Muscle layer of duodenum (tissue), 2 donors: ENCODE measurements at regions not wholly inside any gene's neighbourhood (a gene's known extent, or its start where the extent isn't known, plus 50 kb on each side); places are given as distances from the start of the nearest gene placed in this dataset.

ENCODE experiments used
- H3K27ac ChIP-seq: one replicate; pipeline ENCODE4 v1.7.0; 2013; ENCODE audit warnings: mild to moderate bottlenecking, low read length
- H3K27me3 ChIP-seq: one replicate; pipeline ENCODE4 v1.7.0; 2013; ENCODE audit warnings: low read depth, mild to moderate bottlenecking, control low read depth, low read length
- H3K36me3 ChIP-seq, 2 donors: one replicate each; pipeline ENCODE4 v1.7.0; 2013; ENCODE audit warnings: low read length in 2 of 2, control low read depth in 1 of 2, mild to moderate bottlenecking in 1 of 2; ENCODE audit not compliant: insufficient read depth in 2 of 2, control insufficient read depth in 1 of 2
- H3K4me1 ChIP-seq, 2 donors: one replicate each; pipeline ENCODE4 v1.7.0; 2013; ENCODE audit warnings: low read length in 2 of 2, mild to moderate bottlenecking in 2 of 2, control low read depth in 1 of 2, moderate library complexity in 1 of 2; ENCODE audit not compliant: insufficient read depth in 2 of 2, control insufficient read depth in 1 of 2
- H3K4me3 ChIP-seq, 2 donors: one replicate each; pipeline ENCODE4 v1.7.0; 2013; ENCODE audit warnings: low read length in 2 of 2, low read depth in 1 of 2, mild to moderate bottlenecking in 1 of 2
- H3K9me3 ChIP-seq, 2 donors: one replicate each; pipeline ENCODE4 v1.7.0; 2013; ENCODE audit warnings: low read length in 2 of 2, control low read depth in 1 of 2, mild to moderate bottlenecking in 1 of 2; ENCODE audit not compliant: control insufficient read depth in 1 of 2
- donor health status: healthy.

DNA sequence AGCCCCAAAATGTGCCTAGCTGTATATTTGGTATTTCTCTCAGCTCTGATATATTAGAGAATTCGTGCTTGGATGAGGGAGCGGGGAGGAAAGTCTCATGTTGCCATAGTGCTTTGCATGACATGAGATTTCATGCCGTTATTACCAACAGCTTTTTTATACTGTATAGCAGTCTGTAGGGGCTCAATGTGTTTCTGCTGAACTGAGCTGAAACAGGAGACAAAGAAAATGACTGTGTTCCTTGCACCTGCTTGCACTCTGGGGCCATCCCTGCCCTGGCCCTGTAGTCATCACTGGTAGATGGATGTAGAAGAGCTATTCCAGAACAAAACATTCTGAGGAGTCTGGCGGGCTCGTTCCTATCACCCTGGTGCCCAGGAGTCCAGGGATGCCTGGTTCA, 128.0 kb upstream of the SASH1 start:
- Histone ChIP-seq H3K4me1 (peaks cover 0 to 8% of the 10 kb centered on the region in 2 donors), H3K9me3 (no peaks in the 10 kb centered on the region), H3K4me3 (no peak overlapping the region), H3K27ac (no peak overlapping the region), H3K27me3 (no peaks in the 10 kb centered on the region), H3K36me3 (no peaks in the 10 kb centered on the region)

DNA sequence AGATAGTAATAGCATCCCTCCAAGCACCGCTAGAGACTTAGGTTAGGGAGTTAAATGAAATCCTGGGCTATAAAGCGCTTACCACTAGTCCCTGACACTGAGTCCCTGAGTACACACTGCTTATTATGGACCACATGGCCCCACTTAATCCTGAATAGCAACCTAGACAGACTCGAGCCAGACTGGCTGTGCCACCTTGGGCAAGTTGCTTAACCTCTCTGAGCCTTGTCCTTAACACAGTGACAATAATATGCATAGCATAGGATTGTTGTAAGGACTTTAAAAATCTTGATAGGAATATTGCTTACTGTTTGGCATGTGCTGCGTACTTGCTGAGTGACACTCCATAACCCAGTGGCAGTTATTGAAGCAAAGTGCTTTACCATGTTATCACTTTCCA, 125.6 kb upstream of the SASH1 start:
- H3K9me3 ChIP-seq = no peaks in the 10 kb centered on the region
- no peaks in the 10 kb centered on the region for H3K36me3 ChIP-seq
- H3K27me3 ChIP-seq = no peaks in the 10 kb centered on the region
- H3K27ac ChIP-seq = no peak overlapping the region
- H3K4me1 ChIP-seq = peaks cover 0 to 8% of the 10 kb centered on the region in 2 donors
- no peak overlapping the region for H3K4me3 ChIP-seq

DNA sequence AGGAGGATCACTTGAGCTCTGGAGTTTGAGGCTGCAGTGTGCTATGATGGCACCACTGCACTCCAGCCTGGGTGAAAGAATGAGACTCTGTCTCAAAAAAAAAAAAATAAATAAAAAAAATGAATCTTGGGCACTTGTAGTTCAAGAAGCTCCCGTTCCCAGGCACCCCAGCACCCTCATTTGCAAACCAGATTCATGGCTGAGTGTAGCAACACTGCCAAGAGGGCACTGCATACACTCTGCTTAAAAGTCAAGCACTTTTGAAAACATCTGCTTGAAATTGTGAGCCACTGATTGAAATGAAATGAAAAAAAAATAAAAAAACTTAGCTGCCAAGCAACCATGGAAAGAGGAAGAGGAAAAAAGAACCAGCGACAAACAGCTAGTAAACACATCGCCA, 124.7 kb upstream of the SASH1 start:
- Histone ChIP-seq H3K4me1 (peaks cover 0 to 8% of the 10 kb centered on the region in 2 donors), H3K4me3 (no peak overlapping the region), H3K27me3 (no peaks in the 10 kb centered on the region), H3K27ac (no peak overlapping the region), H3K9me3 (no peaks in the 10 kb centered on the region), H3K36me3 (no peaks in the 10 kb centered on the region)

- no peak overlapping the region for H3K4me3 ChIP-seq
- H3K27me3 ChIP-seq = no peaks in the 10 kb centered on the region
- H3K27ac ChIP-seq = no peak overlapping the region
- no peaks in the 10 kb centered on the region for H3K9me3 ChIP-seq
- H3K36me3 ChIP-seq = no peaks in the 10 kb centered on the region
- H3K4me1 ChIP-seq = peaks cover 0 to 8% of the 10 kb centered on the region in 2 donors
These were observed 123.9 kb upstream of the SASH1 start for GRCh38 chr6:148218542-148219258.

GRCh38 chr6:148221196-148221979, 121.2 kb upstream of the SASH1 start:
- no peak overlapping the region for H3K27ac ChIP-seq
- H3K4me3 ChIP-seq = no peak overlapping the region
- peaks cover 0 to 8% of the 10 kb centered on the region in 2 donors for H3K4me1 ChIP-seq
- H3K9me3 ChIP-seq = no peaks in the 10 kb centered on the region
- H3K27me3 ChIP-seq = no peaks in the 10 kb centered on the region
- no peaks in the 10 kb centered on the region for H3K36me3 ChIP-seq

DNA sequence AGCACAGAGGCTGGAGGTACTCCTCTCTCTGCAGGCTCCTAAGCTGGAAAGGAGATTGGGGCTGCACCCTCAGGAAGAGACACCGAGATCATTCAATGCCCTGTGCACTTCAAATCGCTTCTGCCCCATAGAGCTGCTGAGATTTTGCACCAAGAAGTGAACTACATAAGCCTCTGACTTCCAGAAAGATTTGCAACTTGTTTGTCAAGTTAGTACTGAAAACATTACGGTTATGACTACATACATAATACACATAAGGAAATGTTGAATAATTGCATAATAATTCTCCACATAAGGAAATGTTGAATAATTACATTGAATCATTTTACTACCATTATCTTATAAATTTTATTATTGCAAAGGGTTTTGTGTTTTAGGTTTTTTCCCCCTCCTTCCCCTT, 120.3 kb upstream of the SASH1 start:
- H3K9me3 ChIP-seq = no peaks in the 10 kb centered on the region
- H3K27ac ChIP-seq = no peak overlapping the region
- H3K27me3 ChIP-seq = no peaks in the 10 kb centered on the region
- peaks cover 0 to 8% of the 10 kb centered on the region in 2 donors for H3K4me1 ChIP-seq
- H3K36me3 ChIP-seq = no peaks in the 10 kb centered on the region
- no peak overlapping the region for H3K4me3 ChIP-seq

DNA sequence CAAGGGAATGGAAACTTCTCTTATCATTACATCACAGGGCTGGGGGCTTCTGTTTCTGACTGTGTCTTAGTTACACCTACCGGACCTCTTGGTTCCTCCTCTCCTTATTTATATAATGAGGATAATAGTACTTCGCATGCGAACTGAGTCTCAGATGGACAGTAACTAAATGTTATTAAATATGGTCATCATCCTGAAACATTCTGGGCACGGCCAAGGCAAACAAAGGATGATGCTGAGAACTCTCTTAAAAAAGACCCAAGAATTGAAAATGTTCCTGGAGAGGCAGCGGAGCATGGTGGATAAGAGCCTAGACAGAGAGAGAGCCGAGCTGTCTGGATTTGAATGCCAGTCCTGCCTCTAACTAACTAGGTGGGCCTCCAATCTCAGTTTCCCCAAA, 119.8 kb upstream of the SASH1 start:
- peaks cover 0 to 8% of the 10 kb centered on the region in 2 donors for H3K4me1 ChIP-seq
- H3K4me3 ChIP-seq = no peak overlapping the region
- H3K36me3 ChIP-seq = no peaks in the 10 kb centered on the region
- no peaks in the 10 kb centered on the region for H3K27me3 ChIP-seq
- H3K27ac ChIP-seq = no peak overlapping the region
- no peaks in the 10 kb centered on the region for H3K9me3 ChIP-seq

DNA sequence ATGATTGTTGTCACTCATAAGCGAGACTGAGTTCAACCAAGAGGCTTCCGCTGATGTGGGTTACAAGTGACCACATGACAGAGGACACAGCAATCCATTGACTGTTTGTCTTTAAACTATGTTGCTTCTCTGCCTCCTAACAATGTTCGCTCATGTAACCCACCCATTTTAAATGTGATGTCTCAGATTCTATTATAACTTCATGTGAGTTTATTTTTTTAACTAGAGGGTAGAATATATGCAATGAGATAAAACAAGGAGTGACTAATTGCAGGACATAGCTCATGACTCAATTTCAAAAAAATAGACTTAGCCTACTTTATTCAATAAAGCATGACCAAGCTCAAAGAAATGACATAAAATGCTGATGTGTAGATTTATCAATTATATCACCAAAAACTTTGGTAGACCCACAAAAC, 119.2 kb upstream of the SASH1 start:
- H3K4me3 ChIP-seq = no peak overlapping the region
- H3K4me1 ChIP-seq = peaks cover 0 to 5% of the 10 kb centered on the region in 2 donors
- H3K27ac ChIP-seq = no peak overlapping the region
- H3K27me3 ChIP-seq = no peaks in the 10 kb centered on the region
- no peaks in the 10 kb centered on the region for H3K36me3 ChIP-seq
- no peaks in the 10 kb centered on the region for H3K9me3 ChIP-seq

DNA sequence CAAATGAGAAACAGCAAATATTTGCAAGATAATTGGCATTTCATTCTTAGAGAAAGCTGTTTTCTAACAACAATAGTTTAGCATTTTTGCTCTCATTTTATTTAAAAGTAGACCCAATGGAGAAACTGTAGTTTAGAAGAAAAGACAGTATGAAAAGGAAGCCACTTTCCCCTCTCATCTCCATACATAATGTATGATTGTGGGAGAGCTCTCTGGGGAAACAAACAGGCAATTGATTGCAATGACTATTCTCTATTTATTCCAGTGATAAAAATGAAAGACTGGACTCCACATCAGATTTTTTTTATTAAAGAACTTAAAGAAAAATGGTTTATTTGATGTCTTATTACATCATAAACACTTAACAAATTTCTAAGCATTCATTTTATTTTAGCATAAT, 116.8 kb upstream of the SASH1 start:
- Histone ChIP-seq H3K27me3 (no peaks in the 10 kb centered on the region), H3K36me3 (no peaks in the 10 kb centered on the region), H3K4me1 (no peaks in the 10 kb centered on the region), H3K4me3 (no peak overlapping the region), H3K9me3 (no peaks in the 10 kb centered on the region), H3K27ac (no peak overlapping the region)

GRCh38 chr6:148226284-148226683, 116.4 kb upstream of the SASH1 start:
- Histone ChIP-seq H3K4me1 (no peaks in the 10 kb centered on the region), H3K4me3 (no peak overlapping the region), H3K36me3 (no peaks in the 10 kb centered on the region), H3K9me3 (no peaks in the 10 kb centered on the region), H3K27ac (no peak overlapping the region), H3K27me3 (no peaks in the 10 kb centered on the region)

DNA sequence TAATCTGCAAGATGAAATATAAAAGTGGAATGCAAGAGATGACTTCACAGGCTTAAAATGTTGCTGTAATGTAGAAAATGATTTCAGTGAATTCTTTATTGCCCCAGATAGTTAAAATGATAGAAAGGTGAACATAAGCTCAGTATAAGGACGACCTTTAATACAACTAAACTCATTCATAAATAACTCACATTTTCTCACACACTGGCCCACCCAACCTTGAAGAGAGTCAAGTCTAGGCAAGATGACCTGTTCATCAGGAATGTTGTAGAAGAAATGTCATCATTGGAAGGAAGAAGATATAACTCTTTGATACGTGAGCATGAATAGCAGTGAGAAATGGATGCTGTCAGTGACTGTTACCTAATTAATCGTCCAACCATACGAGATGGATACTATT, 111.1 kb upstream of the SASH1 start:
- H3K4me3 ChIP-seq = no peak overlapping the region

More for the DNA sequence above, 111.1 kb upstream of the SASH1 start:
- Histone ChIP-seq H3K4me1 (no peaks in the 10 kb centered on the region), H3K36me3 (no peaks in the 10 kb centered on the region), H3K27me3 (no peaks in the 10 kb centered on the region), H3K9me3 (no peaks in the 10 kb centered on the region), H3K27ac (no peak overlapping the region)
